Neutrophil (primary cell): ENCODE measurements at regions not wholly inside any gene's neighbourhood (a gene's known extent, or its start where the extent isn't known, plus 50 kb on each side); places are given as distances from the start of the nearest gene placed in this dataset.

Experiments used
- H3K27ac ChIP-seq: fragments of 200-600 bp; sonication (generic); 2 replicates; pipeline ENCODE4 v1.5.1; 2016; ENCODE audit warnings: mild to moderate bottlenecking, moderate library complexity
- H3K27me3 ChIP-seq: fragments of 200-600 bp; sonication (generic); 2 replicates; pipeline ENCODE4 v1.6.0; 2016; ENCODE audit warnings: mild to moderate bottlenecking
- H3K36me3 ChIP-seq: fragments of 200-600 bp; sonication (generic); 2 replicates; pipeline ENCODE4 v1.5.1; 2017
- H3K4me1 ChIP-seq, 2 experiments: fragments of 200-600 bp in 1 of 2; sonication (generic) in 1 of 2; 1 replicate in 1 of 2; 2 replicates in 1 of 2; pipeline versions ENCODE4 v1.5.1 to v1.6.1; 2013 to 2016; ENCODE audit warnings: low read depth in 1 of 2, low read length in 1 of 2, mild to moderate bottlenecking in 1 of 2, moderate library complexity in 1 of 2; ENCODE audit not compliant: control insufficient read depth in 1 of 2, insufficient read depth in 1 of 2
- H3K4me3 ChIP-seq, 2 experiments: fragments of 200-600 bp in 1 of 2; sonication (generic) in 1 of 2; 1 replicate in 1 of 2; 2 replicates in 1 of 2; pipeline ENCODE4 v1.5.1; 2013 to 2016; ENCODE audit warnings: low read depth in 1 of 2, low read length in 1 of 2, mild to moderate bottlenecking in 1 of 2, moderate library complexity in 1 of 2
- H3K9me3 ChIP-seq: fragments of 200-600 bp; sonication (generic); 2 replicates; pipeline ENCODE4 v1.5.1; 2016
- CTCF ChIP-seq: fragments of 200-600 bp; sonication (generic); IDR thresholded peaks from 2 replicates; pipeline ENCODE4 v1.5.1; 2016; ENCODE audit warnings: antibody characterized with exemption

DNA sequence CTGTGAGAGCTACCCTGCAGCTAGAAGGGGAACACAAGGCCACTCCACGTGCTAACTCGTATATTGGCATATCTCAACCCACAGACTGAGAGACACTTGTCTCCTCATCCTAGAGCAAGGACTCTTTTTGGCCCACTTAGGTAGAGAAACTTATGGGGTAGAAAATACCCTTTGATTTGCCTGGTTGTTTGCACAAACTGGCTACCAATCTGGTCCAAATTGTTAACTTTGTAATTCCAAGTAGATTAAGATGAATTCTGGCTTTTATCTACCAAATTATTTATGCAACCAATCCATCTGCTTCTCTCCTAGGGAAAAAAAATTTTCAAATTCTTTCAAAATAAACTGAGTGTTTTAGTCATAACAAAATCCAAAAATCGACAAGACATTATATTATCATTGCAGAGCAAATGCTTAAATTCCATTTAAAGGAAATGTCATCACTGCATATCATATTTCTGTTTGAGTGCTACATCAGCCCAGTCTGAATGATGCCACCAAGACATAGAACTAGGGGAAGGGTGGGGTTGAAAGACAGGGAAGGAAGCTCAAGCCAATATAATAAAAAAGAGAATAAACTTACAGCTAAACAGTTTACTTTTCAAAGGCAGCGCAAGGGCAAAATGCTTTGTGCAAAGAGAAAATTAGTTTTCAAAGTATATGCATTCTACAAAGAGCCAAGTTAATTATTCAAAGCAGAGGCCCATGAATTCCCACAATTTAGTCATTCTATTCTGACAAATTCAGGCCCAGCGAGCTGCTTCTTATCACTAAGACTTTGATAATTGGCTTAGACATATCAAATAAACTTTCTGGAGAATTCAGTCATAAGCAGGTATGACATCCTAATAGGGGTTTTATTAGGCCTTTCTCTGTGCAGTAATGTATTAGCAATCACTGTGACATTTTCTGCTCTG is 198.0 kb downstream of the CAAP1 start:
- no peak for TF ChIP-seq CTCF
- Histone ChIP-seq H3K36me3 (no peaks in the 10 kb centered on the region), H3K27ac (no peak overlapping the region), H3K27me3 (no peaks in the 10 kb centered on the region), H3K4me1 (no peaks in the 10 kb centered on the region), H3K4me3 (no peak overlapping the region), H3K9me3 (no peaks in the 10 kb centered on the region)

GRCh38 chr9:26689041-26689440 is 203.6 kb downstream of the CAAP1 start:
- H3K27me3 ChIP-seq: no peaks in the 10 kb centered on the region
- H3K36me3 ChIP-seq: no peaks in the 10 kb centered on the region
- no peak for TF ChIP-seq CTCF

DNA sequence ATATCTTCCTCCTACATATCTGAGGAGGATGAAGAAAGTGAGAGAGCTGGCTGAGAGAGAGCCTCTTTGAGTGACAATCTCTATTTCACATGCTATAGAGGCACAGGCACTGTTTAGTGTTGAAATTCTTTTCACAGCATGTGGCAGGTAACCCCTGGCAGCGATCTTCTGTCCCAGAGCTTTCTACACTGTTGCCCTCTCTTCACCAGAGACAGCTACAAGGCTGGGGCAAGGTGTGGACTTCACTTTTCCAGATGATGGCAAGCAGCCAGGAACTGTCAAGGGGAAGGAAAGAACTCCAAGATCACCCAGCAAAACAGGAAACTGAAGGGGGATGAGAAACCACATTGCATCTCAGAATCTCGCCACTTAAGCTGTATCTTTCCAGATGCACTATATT is 205.2 kb downstream of the CAAP1 start:
- Histone ChIP-seq H3K27me3 (no peaks in the 10 kb centered on the region), H3K27ac (no peak overlapping the region), H3K36me3 (no peaks in the 10 kb centered on the region), H3K4me3 (no peak overlapping the region), H3K4me1 (no peaks in the 10 kb centered on the region), H3K9me3 (no peaks in the 10 kb centered on the region)
- no peak for TF ChIP-seq CTCF

More at GRCh38 chr9:26689041-26689440, 203.6 kb downstream of the CAAP1 start:
- Histone ChIP-seq H3K4me1 (no peaks in the 10 kb centered on the region), H3K9me3 (no peaks in the 10 kb centered on the region), H3K4me3 (no peak overlapping the region), H3K27ac (no peak overlapping the region)

- no peak for TF ChIP-seq CTCF
- no peak overlapping the region for H3K4me3 ChIP-seq
- no peaks in the 10 kb centered on the region for H3K9me3 ChIP-seq
- H3K27ac ChIP-seq: no peak overlapping the region
- H3K36me3 ChIP-seq: no peaks in the 10 kb centered on the region
- H3K27me3 ChIP-seq: no peaks in the 10 kb centered on the region
- no peaks in the 10 kb centered on the region for H3K4me1 ChIP-seq
These were observed 206.8 kb downstream of the CAAP1 start for GRCh38 chr9:26685818-26686217.

DNA sequence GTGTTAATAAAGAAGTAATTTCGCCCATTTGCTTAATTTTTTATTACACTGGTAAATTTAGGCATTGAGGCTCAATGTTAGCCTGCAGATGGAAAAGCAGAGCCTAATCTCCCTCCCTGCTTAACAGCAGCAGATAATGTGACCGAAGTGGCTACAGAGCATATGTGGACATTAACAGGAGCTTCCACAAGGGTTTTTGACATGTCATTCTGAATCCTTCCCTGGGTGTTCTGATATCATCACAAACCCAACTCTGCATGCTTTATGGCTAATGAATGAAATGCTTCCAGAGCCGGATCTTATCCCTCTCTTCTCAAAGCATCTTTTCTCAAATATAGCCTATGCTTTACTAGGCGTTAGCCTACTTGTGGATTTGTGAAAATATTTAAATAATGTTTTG is 208.6 kb downstream of the CAAP1 start:
- Histone ChIP-seq H3K9me3 (no peaks in the 10 kb centered on the region), H3K27me3 (no peaks in the 10 kb centered on the region), H3K4me1 (no peaks in the 10 kb centered on the region), H3K36me3 (no peaks in the 10 kb centered on the region), H3K4me3 (no peak overlapping the region), H3K27ac (no peak overlapping the region)
- TF ChIP-seq CTCF: no peak
